ENCODE measurements at regions not wholly inside any gene's neighbourhood (a gene's known extent, or its start where the extent isn't known, plus 50 kb on each side); places are given as distances from the start of the nearest gene placed in this dataset.

DNA sequence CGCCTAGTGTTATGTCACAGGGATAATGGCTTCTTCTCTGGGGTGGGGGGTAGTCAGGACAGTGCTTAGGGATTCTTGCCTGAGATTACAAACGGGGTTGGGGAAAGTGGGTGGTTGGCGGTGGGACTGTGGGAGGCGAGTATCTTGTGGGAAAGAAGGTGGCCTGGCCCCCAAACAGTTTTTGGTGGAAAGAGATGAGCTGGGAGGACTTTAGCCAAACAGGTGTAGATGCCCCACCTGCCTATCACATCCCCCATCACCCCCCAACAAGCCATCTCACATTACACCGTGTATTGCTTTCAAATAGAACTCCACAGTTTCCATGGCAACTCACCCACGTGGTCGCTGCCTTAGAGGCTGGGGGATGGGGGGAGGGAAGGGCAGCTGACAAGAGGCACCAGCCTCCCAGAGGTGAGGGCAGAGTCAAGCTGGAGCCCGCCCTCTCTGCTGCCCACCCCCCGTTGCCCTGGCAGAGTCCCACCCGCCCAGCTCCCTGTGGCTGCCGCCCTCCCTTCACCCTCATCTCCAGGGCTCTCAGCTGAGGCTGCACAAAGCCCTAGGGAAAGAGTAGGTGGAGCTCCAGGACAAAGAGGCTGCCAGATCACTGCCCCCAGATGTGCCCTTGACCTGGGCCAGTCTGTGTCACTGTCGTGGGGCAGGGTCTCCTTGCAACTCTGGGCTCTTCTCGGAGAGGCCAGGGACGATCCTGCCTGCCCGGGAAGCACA is 98.3 kb downstream of the LRRC74A start:
- peak; percentile 34 for DNase-seq

GRCh38 chr14:76923431-76924370 is 97.5 kb downstream of the LRRC74A start:
- no peak for DNase-seq

GRCh38 chr14:76922584-76922983 is 96.4 kb downstream of the LRRC74A start:
- no peak for DNase-seq

GRCh38 chr14:76922092-76922491 is 95.9 kb downstream of the LRRC74A start:
- DNase-seq: no peak

DNA sequence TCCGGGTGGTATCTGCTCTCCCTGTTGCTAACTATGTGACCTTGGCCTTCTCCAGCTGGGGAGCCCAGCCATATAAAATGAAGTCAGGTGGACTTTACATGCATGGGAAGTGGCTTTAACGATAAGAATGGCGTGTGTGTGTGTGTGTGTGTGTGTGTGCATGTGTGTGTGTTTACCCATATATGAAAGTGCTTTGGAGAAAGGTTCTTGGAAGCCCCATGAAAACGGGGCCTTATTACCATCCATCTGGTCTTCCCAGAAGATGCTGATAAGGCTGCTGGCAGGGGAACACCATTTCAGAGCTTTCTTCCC is 94.8 kb downstream of the LRRC74A start:
- no peak for DNase-seq

GRCh38 chr14:76920331-76921087 is 94.3 kb downstream of the LRRC74A start:
- DNase-seq: no peak

DNA sequence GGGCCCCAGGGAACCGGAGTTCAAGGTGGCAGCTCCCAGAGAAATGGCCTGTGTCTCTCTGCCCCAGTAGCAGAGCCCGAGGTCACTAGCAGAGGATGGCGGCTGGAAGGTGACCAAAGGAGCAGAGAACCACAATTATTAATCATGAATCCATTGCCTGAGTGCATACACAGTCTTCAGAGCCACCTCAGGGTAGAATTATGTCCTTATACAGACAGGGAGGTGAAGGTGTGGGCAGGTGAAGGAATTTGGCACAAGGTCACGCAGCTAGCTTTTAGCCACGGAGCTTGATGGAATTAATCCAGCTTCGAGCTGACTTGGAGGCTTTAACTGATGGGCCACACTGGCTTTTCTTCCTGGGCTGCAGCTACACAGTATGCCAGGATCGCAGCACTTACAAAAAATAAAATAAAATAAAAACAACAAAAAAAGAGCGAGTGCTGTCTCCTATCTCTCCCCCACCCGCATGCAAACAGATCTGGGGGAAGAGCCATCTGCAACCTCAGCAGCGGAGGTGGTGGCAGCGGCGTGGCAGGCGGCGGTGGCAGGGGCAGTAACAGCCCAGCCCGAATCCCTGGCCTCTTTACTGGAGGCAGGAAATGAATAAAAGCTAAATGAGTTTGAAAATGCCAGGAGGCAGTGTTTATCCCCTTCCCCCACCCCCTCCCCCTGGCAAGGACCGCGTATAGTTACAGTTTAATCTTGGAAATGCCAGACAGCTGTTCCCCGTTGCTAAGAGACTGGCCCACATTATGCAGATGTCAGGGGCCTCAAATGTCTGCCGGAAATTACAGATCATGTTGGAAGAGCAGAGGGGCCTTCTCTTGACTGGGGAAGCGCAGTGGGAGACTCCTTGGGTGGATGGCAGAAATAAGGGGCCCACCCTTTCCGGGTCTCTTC is 93.5 kb downstream of the LRRC74A start:
- DNase-seq: no peak
